Heart left ventricle (tissue), 13 donors: ENCODE measurements at regions not wholly inside any gene's neighbourhood (a gene's known extent, or its start where the extent isn't known, plus 50 kb on each side); places are given as distances from the start of the nearest gene placed in this dataset.

Experiments used
- CTCF ChIP-seq, 12 donors: fragments of 200-600 bp; sonication (generic) in 4 of 12; IDR thresholded peaks; one replicate each; pipeline versions ENCODE4 v1.5.0 to v1.8.0; 2018 to 2022; ENCODE audit warnings: antibody characterized with exemption in 12 of 12, mild to moderate bottlenecking in 5 of 12
- POLR2A ChIP-seq, 2 donors: fragments of 450-650 bp; IDR thresholded peaks; one replicate each; pipeline ENCODE4 v1.6.1; 2017; ENCODE audit warnings: antibody characterized with exemption in 2 of 2, mild to moderate bottlenecking in 2 of 2, moderate library complexity in 2 of 2
- donor health status: ischemic (EF 13 %, LVEDD 7.1; RV severe dilation, severe dysfunction).
- donor health status: DM: no; HTN: yes; CAD: no.
- donor health status: DM: no; HTN: no; CAD: no.
- donor health status: ischemic (EF 25% LVEDD 6.9; RV normal size, moderate dysfunction).
- donor health status: ischemic (EF 25% LVEDD 5.7; RV mildly dilated, moderate dysfunction).
- donor health status: ischemic (EF 35%, LVEDD 5.7; RV mildly dilated, moderate dysfunction).
- donor health status: nonischemic (EF 11% LVEDD 7.7; RV severe dilation, severe dysfunction).
- donor health status: DM: yes; HTN: yes; CAD: no.
- donor health status: PGD.
- donor health status: ischemic (EF 29% LVEDD 5.4; RV normal size, mild dysfunction).
- donor health status: nonischemic (EF 23%, LVEDD 6.1; RV moderate dilation, normal function).

- TF ChIP-seq POLR2A (IDR thresholded peaks at IDR 0.05) = no peak
- TF ChIP-seq CTCF (IDR thresholded peaks at IDR 0.05) = no peak
Observed at GRCh38 chr7:134370135-134370534, 53.4 kb upstream of the SLC35B4 start.
